Neural progenitor cell (in vitro differentiated cells): ENCODE measurements at regions not wholly inside any gene's neighbourhood (a gene's known extent, or its start where the extent isn't known, plus 50 kb on each side); places are given as distances from the start of the nearest gene placed in this dataset.

Experiments used
- DNase-seq: peaks from one replicate; pipeline ENCODE4 v3.0.0-alpha.2; 2016; ENCODE audit warnings: low spot score
- H2AFZ ChIP-seq: fragments of 200-600 bp; sonication (generic); replicated peaks from 2 replicates; pipeline ENCODE4 v1.6.1; 2016; ENCODE audit warnings: antibody characterized with exemption
- H3F3A ChIP-seq: fragments of 200-600 bp; sonication (generic); 2 replicates; pipeline ENCODE4 v1.6.1; 2016; ENCODE audit warnings: antibody characterized with exemption, low read depth
- H3K27ac ChIP-seq: fragments of 200-600 bp; sonication (generic); 2 replicates; pipeline ENCODE4 v1.5.1; 2016; ENCODE audit warnings: mild to moderate bottlenecking
- H3K27me3 ChIP-seq: fragments of 200-600 bp; sonication (generic); 2 replicates; pipeline ENCODE4 v1.6.1; 2016; ENCODE audit warnings: mild to moderate bottlenecking, moderate library complexity
- H3K36me3 ChIP-seq: fragments of 200-600 bp; sonication (generic); 2 replicates; pipeline ENCODE4 v1.5.1; 2016
- H3K4me1 ChIP-seq: fragments of 200-600 bp; sonication (generic); 2 replicates; pipeline ENCODE4 v1.6.1; 2016; ENCODE audit warnings: mixed run types
- H3K4me2 ChIP-seq: fragments of 200-600 bp; sonication (generic); 2 replicates; pipeline ENCODE4 v1.6.1; 2016
- H3K4me3 ChIP-seq: fragments of 200-600 bp; sonication (generic); 2 replicates; pipeline ENCODE4 v1.5.1; 2016
- H3K79me2 ChIP-seq: fragments of 200-600 bp; sonication (generic); 2 replicates; pipeline ENCODE4 v1.6.1; 2016; ENCODE audit warnings: low read depth
- H3K9ac ChIP-seq: fragments of 200-600 bp; sonication (generic); 2 replicates; pipeline ENCODE4 v1.6.1; 2016
- H3K9me3 ChIP-seq: fragments of 200-600 bp; sonication (generic); 2 replicates; pipeline ENCODE4 v1.5.1; 2016; ENCODE audit warnings: low read depth
- H4K20me1 ChIP-seq: fragments of 200-600 bp; sonication (generic); 2 replicates; pipeline ENCODE4 v1.6.1; 2016; ENCODE audit warnings: low read depth
- H3K27ac Mint-ChIP-seq: 3 replicates; pipeline ENCODE4 v1.8.0; 2021; ENCODE audit warnings: mixed read lengths
- H3K27me3 Mint-ChIP-seq: 2 replicates; pipeline ENCODE4 v1.8.0; 2022; ENCODE audit warnings: low read depth, mild to moderate bottlenecking, inconsistent platforms, moderate library complexity, mixed read lengths; ENCODE audit not compliant: insufficient read depth
- H3K36me3 Mint-ChIP-seq: 3 replicates; pipeline ENCODE4 v1.8.0; 2021; ENCODE audit warnings: mixed read lengths
- H3K4me1 Mint-ChIP-seq: 3 replicates; pipeline ENCODE4 v1.8.0; 2021; ENCODE audit warnings: mixed read lengths
- H3K4me3 Mint-ChIP-seq: 3 replicates; pipeline ENCODE4 v1.8.0; 2021; ENCODE audit warnings: mild to moderate bottlenecking, moderate library complexity, mixed read lengths
- H3K9me3 Mint-ChIP-seq: 3 replicates; pipeline ENCODE4 v1.8.0; 2020; ENCODE audit warnings: mixed read lengths
- EZH2 ChIP-seq: fragments of 200-600 bp; sonication (generic); IDR thresholded peaks from 2 replicates; pipeline ENCODE4 v1.6.1; 2017; ENCODE audit warnings: antibody characterized with exemption, mild to moderate bottlenecking, moderate library complexity
- EZH2phosphoT487 ChIP-seq: fragments of 200-600 bp; sonication (generic); IDR thresholded peaks from 2 replicates; pipeline ENCODE4 v1.6.1; 2017; ENCODE audit warnings: antibody characterized with exemption
- TF ChIP-seq, protein P1 (sequence below): fragments of 200-600 bp; sonication (generic); IDR thresholded peaks from 2 replicates; pipeline ENCODE4 v1.5.1; 2017; ENCODE audit warnings: antibody characterized with exemption, mild to moderate bottlenecking

GRCh38 chr4:132062611-132063239 is 1086.4 kb upstream of the PCDH10 start:
- no peaks in the 10 kb centered on the region for H3K27me3 ChIP-seq
- no peak overlapping the region for H3K4me3 ChIP-seq
- H3K4me1 Mint-ChIP-seq = no peaks in the 10 kb centered on the region
- H3K27ac Mint-ChIP-seq = no peak overlapping the region
- H3K9me3 ChIP-seq = no peaks in the 10 kb centered on the region
- no peak overlapping the region for H3K4me2 ChIP-seq
- no peaks in the 10 kb centered on the region for H3F3A ChIP-seq
- H3K9me3 Mint-ChIP-seq = peaks cover 16% of the 10 kb centered on the region
- no peaks in the 10 kb centered on the region for H3K27me3 Mint-ChIP-seq
- no peaks in the 10 kb centered on the region for H3K79me2 ChIP-seq
- no peaks in the 10 kb centered on the region for H3K4me1 ChIP-seq
- H3K36me3 ChIP-seq = no peaks in the 10 kb centered on the region
- H2AFZ ChIP-seq = no peak overlapping the region
- no peak overlapping the region for H3K9ac ChIP-seq
- TF ChIP-seq EZH2 (no peak), EZH2phosphoT487 (no peak)
- TF ChIP-seq, protein P1, sequence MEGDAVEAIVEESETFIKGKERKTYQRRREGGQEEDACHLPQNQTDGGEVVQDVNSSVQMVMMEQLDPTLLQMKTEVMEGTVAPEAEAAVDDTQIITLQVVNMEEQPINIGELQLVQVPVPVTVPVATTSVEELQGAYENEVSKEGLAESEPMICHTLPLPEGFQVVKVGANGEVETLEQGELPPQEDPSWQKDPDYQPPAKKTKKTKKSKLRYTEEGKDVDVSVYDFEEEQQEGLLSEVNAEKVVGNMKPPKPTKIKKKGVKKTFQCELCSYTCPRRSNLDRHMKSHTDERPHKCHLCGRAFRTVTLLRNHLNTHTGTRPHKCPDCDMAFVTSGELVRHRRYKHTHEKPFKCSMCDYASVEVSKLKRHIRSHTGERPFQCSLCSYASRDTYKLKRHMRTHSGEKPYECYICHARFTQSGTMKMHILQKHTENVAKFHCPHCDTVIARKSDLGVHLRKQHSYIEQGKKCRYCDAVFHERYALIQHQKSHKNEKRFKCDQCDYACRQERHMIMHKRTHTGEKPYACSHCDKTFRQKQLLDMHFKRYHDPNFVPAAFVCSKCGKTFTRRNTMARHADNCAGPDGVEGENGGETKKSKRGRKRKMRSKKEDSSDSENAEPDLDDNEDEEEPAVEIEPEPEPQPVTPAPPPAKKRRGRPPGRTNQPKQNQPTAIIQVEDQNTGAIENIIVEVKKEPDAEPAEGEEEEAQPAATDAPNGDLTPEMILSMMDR = no peak
- H3K4me3 Mint-ChIP-seq = no peak overlapping the region
- DNase-seq = no peak
- H3K36me3 Mint-ChIP-seq = no peaks in the 10 kb centered on the region
- no peak overlapping the region for H3K27ac ChIP-seq
- H4K20me1 ChIP-seq = no peaks in the 10 kb centered on the region

DNA sequence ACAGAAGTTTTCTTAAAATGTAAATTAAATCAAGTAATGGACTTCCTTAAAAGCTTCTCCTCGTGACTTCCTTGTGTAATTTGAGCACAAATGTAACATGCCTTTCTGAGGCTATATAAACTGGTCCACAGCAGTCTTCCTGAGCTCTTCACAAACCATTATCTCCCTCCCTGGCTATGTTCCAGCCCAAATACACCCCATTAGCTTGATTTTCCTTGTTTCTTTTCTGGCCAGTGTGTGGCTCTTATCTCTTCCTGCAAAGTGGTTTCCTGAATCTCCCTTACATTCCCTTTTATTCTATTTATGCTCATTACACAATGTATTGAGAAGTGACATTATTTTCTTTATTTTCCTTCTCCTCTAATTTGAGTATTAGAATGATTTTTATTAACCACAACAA is 1085.3 kb upstream of the PCDH10 start:
- Mint-ChIP-seq H3K4me3 (no peak overlapping the region), H3K4me1 (no peaks in the 10 kb centered on the region), H3K27me3 (no peaks in the 10 kb centered on the region), H3K9me3 (peaks cover 12% of the 10 kb centered on the region), H3K27ac (no peak overlapping the region), H3K36me3 (no peaks in the 10 kb centered on the region)
- Histone ChIP-seq H2AFZ (no peak overlapping the region), H3F3A (no peaks in the 10 kb centered on the region), H3K4me2 (no peak overlapping the region), H4K20me1 (no peaks in the 10 kb centered on the region), H3K36me3 (no peaks in the 10 kb centered on the region), H3K4me1 (no peaks in the 10 kb centered on the region), H3K9me3 (no peaks in the 10 kb centered on the region), H3K4me3 (no peak overlapping the region), H3K9ac (no peak overlapping the region), H3K27me3 (no peaks in the 10 kb centered on the region), H3K79me2 (no peaks in the 10 kb centered on the region), H3K27ac (no peak overlapping the region)
- TF ChIP-seq EZH2 (no peak), EZH2phosphoT487 (no peak)
- TF ChIP-seq, protein P1 = no peak
- DNase-seq = no peak

- peaks cover 9% of the 10 kb centered on the region for H3K9me3 Mint-ChIP-seq
- Histone ChIP-seq H3K4me3 (no peak overlapping the region), H4K20me1 (no peaks in the 10 kb centered on the region), H3K79me2 (no peaks in the 10 kb centered on the region), H3K9ac (no peak overlapping the region), H3K4me1 (no peaks in the 10 kb centered on the region), H3K27ac (no peak overlapping the region), H3F3A (no peaks in the 10 kb centered on the region), H3K27me3 (no peaks in the 10 kb centered on the region), H3K9me3 (no peaks in the 10 kb centered on the region), H3K36me3 (no peaks in the 10 kb centered on the region), H2AFZ (no peak overlapping the region), H3K4me2 (no peak overlapping the region)
- no peak for TF ChIP-seq EZH2
- TF ChIP-seq, protein P1 = no peak
- TF ChIP-seq EZH2phosphoT487 = no peak
- no peak for DNase-seq
- no peak overlapping the region for H3K27ac Mint-ChIP-seq
- no peaks in the 10 kb centered on the region for H3K27me3 Mint-ChIP-seq
- H3K36me3 Mint-ChIP-seq = no peaks in the 10 kb centered on the region
- H3K4me1 Mint-ChIP-seq = no peaks in the 10 kb centered on the region
- no peak overlapping the region for H3K4me3 Mint-ChIP-seq
These were observed 1083.1 kb upstream of the PCDH10 start for GRCh38 chr4:132065940-132066495.
